GM12878 (cell line): ENCODE measurements at regions not wholly inside any gene's neighbourhood (a gene's known extent, or its start where the extent isn't known, plus 50 kb on each side); places are given as distances from the start of the nearest gene placed in this dataset.
A peak's percentile ranks its signal among the peaks of the same experiment; 100 is the strongest.

ENCODE experiments used
- CBX5 ChIP-seq: sonication (generic); IDR thresholded peaks from 2 replicates; pipeline ENCODE4 v1.6.1; 2016; ENCODE audit warnings: low read depth, moderate library complexity, mild to moderate bottlenecking, inconsistent platforms
- CHD4 ChIP-seq: fragments of 200-600 bp; sonication (generic); IDR thresholded peaks from 2 replicates; pipeline ENCODE4 v1.6.1; 2016; ENCODE audit warnings: mild to moderate bottlenecking
- DPF2 ChIP-seq: fragments of 450-650 bp; IDR thresholded peaks from 2 replicates; pipeline ENCODE4 v1.6.1; 2017; ENCODE audit warnings: mild to moderate bottlenecking
- EED ChIP-seq: sonication (generic); IDR thresholded peaks from 2 replicates; pipeline ENCODE4 v1.6.1; 2016; ENCODE audit warnings: antibody characterized with exemption, low read depth
- EP300 ChIP-seq, 2 experiments: fragments of 150-350 bp in 1 of 2; IDR thresholded peaks; 2 replicates each; pipeline ENCODE4 v1.6.1; 2011 to 2012; ENCODE audit warnings: low read depth in 2 of 2, low read length in 2 of 2, borderline replicate concordance in 1 of 2, improper control_type of control experiment in 1 of 2, inconsistent platforms in 1 of 2; ENCODE audit not compliant: control insufficient read depth in 1 of 2
- ETV6 ChIP-seq, 2 experiments: fragments of 450-650 bp in 1 of 2; IDR thresholded peaks in 1 of 2; conservative IDR thresholded peaks in 1 of 2; 2 replicates each; pipeline ENCODE4 v1.6.1; 2014; ENCODE audit warnings: antibody characterized with exemption in 1 of 2, borderline replicate concordance in 1 of 2, low read depth in 1 of 2, mild to moderate bottlenecking in 1 of 2, moderate library complexity in 1 of 2
- HCFC1 ChIP-seq: fragments of 150-350 bp; IDR thresholded peaks from 2 replicates; pipeline ENCODE4 v1.6.1; 2014; ENCODE audit warnings: low read length
- IKZF1 ChIP-seq: fragments of 450-650 bp; conservative IDR thresholded peaks from 2 replicates; pipeline ENCODE4 v1.6.1; 2017; ENCODE audit warnings: antibody characterized with exemption, mild to moderate bottlenecking
- MEF2A ChIP-seq: IDR thresholded peaks from 2 replicates; pipeline ENCODE4 v1.6.1; 2011; ENCODE audit warnings: low read depth, mild to moderate bottlenecking, low read length, moderate library complexity; ENCODE audit not compliant: insufficient read depth
- MTA3 ChIP-seq: IDR thresholded peaks from 2 replicates; pipeline ENCODE4 v1.6.1; 2012; ENCODE audit warnings: low read length, inconsistent platforms, borderline replicate concordance
- POLR2AphosphoS5 ChIP-seq: IDR thresholded peaks from 2 replicates; pipeline ENCODE4 v1.6.1; 2011; ENCODE audit warnings: mild to moderate bottlenecking, low read length, inconsistent platforms
- POU2F2 ChIP-seq: IDR thresholded peaks from 3 replicates; pipeline ENCODE4 v1.6.1; 2011; ENCODE audit warnings: low read depth, mild to moderate bottlenecking, low read length, borderline replicate concordance
- SMC3 ChIP-seq: IDR thresholded peaks from 2 replicates; pipeline ENCODE4 v1.6.1; 2011; ENCODE audit warnings: low read length, improper control_type of control experiment, borderline replicate concordance
- SP1 ChIP-seq: IDR thresholded peaks from one replicate; pipeline ENCODE4 v1.6.1; 2011; ENCODE audit warnings: low read depth, low read length
- SREBF1 ChIP-seq: IDR thresholded peaks from 2 replicates; pipeline ENCODE4 v1.6.1; 2012; ENCODE audit warnings: mild to moderate bottlenecking, low read length
- SRF ChIP-seq, 2 experiments: IDR thresholded peaks; 2 replicates each; pipeline ENCODE4 v1.6.1; 2011; ENCODE audit warnings: low read depth in 2 of 2, low read length in 2 of 2, mild to moderate bottlenecking in 1 of 2, moderate library complexity in 1 of 2
- YY1 ChIP-seq: IDR thresholded peaks from 2 replicates; pipeline ENCODE4 v1.6.1; 2011; ENCODE audit warnings: low read depth, mild to moderate bottlenecking, low read length
- TF ChIP-seq, protein P1 (sequence below): fragments of 450-650 bp; formaldehyde crosslinking; IDR thresholded peaks from 2 replicates; pipeline ENCODE4 v1.4.0; 2020; ENCODE audit warnings: mild to moderate bottlenecking, moderate library complexity
- TF ChIP-seq, protein P2 (sequence below): fragments of 450-650 bp; IDR thresholded peaks from 2 replicates; pipeline ENCODE4 v1.6.1; 2017; ENCODE audit warnings: mild to moderate bottlenecking, moderate library complexity
- TF ChIP-seq, protein P3 (sequence below): fragments of 450-650 bp; IDR thresholded peaks from 2 replicates; pipeline ENCODE4 v1.6.1; 2017; ENCODE audit warnings: mild to moderate bottlenecking, low read depth, inconsistent platforms; ENCODE audit not compliant: poor library complexity, severe bottlenecking

DNA sequence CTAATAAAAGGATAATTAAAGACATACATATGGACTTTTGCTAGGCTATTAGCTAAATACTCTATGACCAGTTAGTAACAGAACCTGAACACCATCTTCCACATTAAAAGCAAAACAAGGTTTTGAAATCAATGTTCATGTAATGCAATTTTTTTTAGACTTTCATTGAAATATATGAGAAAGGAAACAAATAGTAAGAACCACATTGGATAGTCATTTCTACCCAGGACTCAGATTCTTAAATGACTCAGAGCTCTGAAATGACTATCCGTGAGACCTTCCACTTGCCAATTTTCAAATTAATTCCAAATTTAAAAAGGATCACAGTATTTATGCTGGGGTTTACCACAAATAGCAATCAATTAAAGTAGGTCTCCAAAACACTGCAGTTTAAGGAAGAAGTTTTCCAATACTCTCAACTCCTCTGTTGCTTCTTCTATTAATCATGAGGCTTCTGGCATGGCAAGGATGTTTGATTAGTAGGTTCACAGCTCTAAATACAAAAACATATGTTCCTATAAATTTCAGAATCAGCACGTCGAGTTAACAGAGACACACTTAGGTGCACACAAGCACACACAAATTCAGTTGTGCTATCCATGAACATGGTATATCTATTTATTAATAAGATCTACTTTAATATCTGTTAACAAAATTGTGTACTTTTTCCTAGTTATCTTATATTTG is 841.0 kb downstream of the RNF144A start (continued):
- TF ChIP-seq EP300 (IDR thresholded peaks at IDR 0.05; ENCODE audit: borderline replicate concordance in 1 of 2, control insufficient read depth in 1 of 2, low read depth in 2 of 2, low read length in 2 of 2) (peak; percentile 69 to 71; a peak in 2 of 4 replicates), SMC3 (no peak), HCFC1 (no peak), SP1 (no peak), SRF (IDR thresholded peaks at IDR 0.05; ENCODE audit: low read depth in 2 of 2, low read length in 2 of 2) (peak in 1 of 2 experiments; percentile 79; a peak in 2 of 4 replicates), CBX5 (0 out of 2 replicates have a peak, but pooled peaks have one; percentile 29), MEF2A (peak; percentile 70), MTA3 (peak; percentile 87), ETV6 (conservative IDR thresholded peaks at IDR 0.05 in 1 of 2, IDR thresholded peaks at IDR 0.05 in 1 of 2; ENCODE audit: borderline replicate concordance in 1 of 2, low read depth in 1 of 2) (peak in 1 of 2 experiments; percentile 89; a peak in 1 of 4 replicates), CHD4 (no peak), POLR2AphosphoS5 (no peak), YY1 (no peak), SREBF1 (no peak), IKZF1 (peak; percentile 70), POU2F2 (no peak; the same call in 2 of the 3 replicates), DPF2 (peak; percentile 86), EED (peak; percentile 76)
- TF ChIP-seq, protein P1, sequence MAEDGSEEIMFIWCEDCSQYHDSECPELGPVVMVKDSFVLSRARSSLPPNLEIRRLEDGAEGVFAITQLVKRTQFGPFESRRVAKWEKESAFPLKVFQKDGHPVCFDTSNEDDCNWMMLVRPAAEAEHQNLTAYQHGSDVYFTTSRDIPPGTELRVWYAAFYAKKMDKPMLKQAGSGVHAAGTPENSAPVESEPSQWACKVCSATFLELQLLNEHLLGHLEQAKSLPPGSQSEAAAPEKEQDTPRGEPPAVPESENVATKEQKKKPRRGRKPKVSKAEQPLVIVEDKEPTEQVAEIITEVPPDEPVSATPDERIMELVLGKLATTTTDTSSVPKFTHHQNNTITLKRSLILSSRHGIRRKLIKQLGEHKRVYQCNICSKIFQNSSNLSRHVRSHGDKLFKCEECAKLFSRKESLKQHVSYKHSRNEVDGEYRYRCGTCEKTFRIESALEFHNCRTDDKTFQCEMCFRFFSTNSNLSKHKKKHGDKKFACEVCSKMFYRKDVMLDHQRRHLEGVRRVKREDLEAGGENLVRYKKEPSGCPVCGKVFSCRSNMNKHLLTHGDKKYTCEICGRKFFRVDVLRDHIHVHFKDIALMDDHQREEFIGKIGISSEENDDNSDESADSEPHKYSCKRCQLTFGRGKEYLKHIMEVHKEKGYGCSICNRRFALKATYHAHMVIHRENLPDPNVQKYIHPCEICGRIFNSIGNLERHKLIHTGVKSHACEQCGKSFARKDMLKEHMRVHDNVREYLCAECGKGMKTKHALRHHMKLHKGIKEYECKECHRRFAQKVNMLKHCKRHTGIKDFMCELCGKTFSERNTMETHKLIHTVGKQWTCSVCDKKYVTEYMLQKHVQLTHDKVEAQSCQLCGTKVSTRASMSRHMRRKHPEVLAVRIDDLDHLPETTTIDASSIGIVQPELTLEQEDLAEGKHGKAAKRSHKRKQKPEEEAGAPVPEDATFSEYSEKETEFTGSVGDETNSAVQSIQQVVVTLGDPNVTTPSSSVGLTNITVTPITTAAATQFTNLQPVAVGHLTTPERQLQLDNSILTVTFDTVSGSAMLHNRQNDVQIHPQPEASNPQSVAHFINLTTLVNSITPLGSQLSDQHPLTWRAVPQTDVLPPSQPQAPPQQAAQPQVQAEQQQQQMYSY (CRISPR knock-in tag), result no peak
- TF ChIP-seq, protein P2, sequence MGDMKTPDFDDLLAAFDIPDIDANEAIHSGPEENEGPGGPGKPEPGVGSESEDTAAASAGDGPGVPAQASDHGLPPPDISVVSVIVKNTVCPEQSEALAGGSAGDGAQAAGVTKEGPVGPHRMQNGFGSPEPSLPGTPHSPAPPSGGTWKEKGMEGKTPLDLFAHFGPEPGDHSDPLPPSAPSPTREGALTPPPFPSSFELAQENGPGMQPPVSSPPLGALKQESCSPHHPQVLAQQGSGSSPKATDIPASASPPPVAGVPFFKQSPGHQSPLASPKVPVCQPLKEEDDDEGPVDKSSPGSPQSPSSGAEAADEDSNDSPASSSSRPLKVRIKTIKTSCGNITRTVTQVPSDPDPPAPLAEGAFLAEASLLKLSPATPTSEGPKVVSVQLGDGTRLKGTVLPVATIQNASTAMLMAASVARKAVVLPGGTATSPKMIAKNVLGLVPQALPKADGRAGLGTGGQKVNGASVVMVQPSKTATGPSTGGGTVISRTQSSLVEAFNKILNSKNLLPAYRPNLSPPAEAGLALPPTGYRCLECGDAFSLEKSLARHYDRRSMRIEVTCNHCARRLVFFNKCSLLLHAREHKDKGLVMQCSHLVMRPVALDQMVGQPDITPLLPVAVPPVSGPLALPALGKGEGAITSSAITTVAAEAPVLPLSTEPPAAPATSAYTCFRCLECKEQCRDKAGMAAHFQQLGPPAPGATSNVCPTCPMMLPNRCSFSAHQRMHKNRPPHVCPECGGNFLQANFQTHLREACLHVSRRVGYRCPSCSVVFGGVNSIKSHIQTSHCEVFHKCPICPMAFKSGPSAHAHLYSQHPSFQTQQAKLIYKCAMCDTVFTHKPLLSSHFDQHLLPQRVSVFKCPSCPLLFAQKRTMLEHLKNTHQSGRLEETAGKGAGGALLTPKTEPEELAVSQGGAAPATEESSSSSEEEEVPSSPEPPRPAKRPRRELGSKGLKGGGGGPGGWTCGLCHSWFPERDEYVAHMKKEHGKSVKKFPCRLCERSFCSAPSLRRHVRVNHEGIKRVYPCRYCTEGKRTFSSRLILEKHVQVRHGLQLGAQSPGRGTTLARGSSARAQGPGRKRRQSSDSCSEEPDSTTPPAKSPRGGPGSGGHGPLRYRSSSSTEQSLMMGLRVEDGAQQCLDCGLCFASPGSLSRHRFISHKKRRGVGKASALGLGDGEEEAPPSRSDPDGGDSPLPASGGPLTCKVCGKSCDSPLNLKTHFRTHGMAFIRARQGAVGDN, result no peak
- TF ChIP-seq, protein P3, sequence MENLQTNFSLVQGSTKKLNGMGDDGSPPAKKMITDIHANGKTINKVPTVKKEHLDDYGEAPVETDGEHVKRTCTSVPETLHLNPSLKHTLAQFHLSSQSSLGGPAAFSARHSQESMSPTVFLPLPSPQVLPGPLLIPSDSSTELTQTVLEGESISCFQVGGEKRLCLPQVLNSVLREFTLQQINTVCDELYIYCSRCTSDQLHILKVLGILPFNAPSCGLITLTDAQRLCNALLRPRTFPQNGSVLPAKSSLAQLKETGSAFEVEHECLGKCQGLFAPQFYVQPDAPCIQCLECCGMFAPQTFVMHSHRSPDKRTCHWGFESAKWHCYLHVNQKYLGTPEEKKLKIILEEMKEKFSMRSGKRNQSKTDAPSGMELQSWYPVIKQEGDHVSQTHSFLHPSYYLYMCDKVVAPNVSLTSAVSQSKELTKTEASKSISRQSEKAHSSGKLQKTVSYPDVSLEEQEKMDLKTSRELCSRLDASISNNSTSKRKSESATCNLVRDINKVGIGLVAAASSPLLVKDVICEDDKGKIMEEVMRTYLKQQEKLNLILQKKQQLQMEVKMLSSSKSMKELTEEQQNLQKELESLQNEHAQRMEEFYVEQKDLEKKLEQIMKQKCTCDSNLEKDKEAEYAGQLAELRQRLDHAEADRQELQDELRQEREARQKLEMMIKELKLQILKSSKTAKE, result peak; percentile 67
